HCT116 (cell line): ENCODE measurements at regions not wholly inside any gene's neighbourhood (a gene's known extent, or its start where the extent isn't known, plus 50 kb on each side); places are given as distances from the start of the nearest gene placed in this dataset.

Experiments
- ATAC-seq: fragments of 200-7000 bp; cut with Tn5 transposase; 2 replicates; pipeline ENCODE4 v1.9.1; 2020; ENCODE audit warnings: mild to moderate bottlenecking, moderate library complexity
- BruUV-seq: library from RNA; stranded (reverse); fragments of 400-500 nt; replicated peaks from 2 replicates; lab custom pipeline; 2021; lab: Mats Ljungman, UMichigan
- CTCF ChIA-PET: fragments of 300-600 bp; sonication (Branson Sonifier 250); formaldehyde crosslinking; loops from one replicate; lab custom pipeline; 2021; ENCODE audit warnings: antibody characterized with exemption; lab: Charles Lee
- POLR2A ChIA-PET: fragments of 300-600, 350-600 bp; sonication (Branson Sonifier 250); formaldehyde crosslinking; loops from one replicate; lab custom pipeline; 2021; ENCODE audit warnings: antibody characterized with exemption; lab: Charles Lee
- RAD21 ChIA-PET, 2 experiments: fragments of 300-600 bp; sonication (Branson Sonifier 250); formaldehyde crosslinking; loops; one replicate each; lab custom pipeline; 2023; ENCODE audit warnings: low total read pairs in 2 of 2; ENCODE audit not compliant: uncharacterized antibody in 2 of 2, unreplicated experiment in 2 of 2, low non-redundant PET in 1 of 2; lab: Charles Lee
- DNase-seq: peaks from one replicate; pipeline ENCODE4 v3.0.0-alpha.2; 2010; ENCODE audit warnings: low read depth, low spot score
- H2AFZ ChIP-seq: fragments of 200-600 bp; shearing (Covaris generic), sonication (generic); 2 replicates; pipeline ENCODE4 v1.6.1; 2017; ENCODE audit warnings: low read depth, mixed run types, mixed read lengths, antibody characterized with exemption, low read length; ENCODE audit not compliant: poor library complexity, severe bottlenecking
- H3K27ac ChIP-seq: 2 replicates; pipeline ENCODE4 v1.5.1; 2012; ENCODE audit warnings: low read depth, low read length
- H3K27me3 ChIP-seq: fragments of 200-600 bp; sonication (generic); 2 replicates; pipeline ENCODE4 v1.6.1; 2016; ENCODE audit warnings: mixed run types, low read length, mixed read lengths; ENCODE audit not compliant: insufficient read depth
- H3K36me3 ChIP-seq, 2 experiments: fragments of 200-500 bp in 1 of 2; fragments of 200-600 bp in 1 of 2; sonication (Bioruptor generic) in 1 of 2; sonication (generic) in 1 of 2; 2 replicates each; pipeline versions ENCODE4 v1.5.1 to v1.6.1; 2014 to 2016; ENCODE audit warnings: low read length in 2 of 2, inconsistent platforms in 1 of 2, mixed read lengths in 1 of 2, mixed run types in 1 of 2; ENCODE audit not compliant: insufficient read depth in 2 of 2, control insufficient read depth in 1 of 2
- H3K4me1 ChIP-seq, 2 experiments: fragments of 200-600 bp in 1 of 2; sonication (generic) in 1 of 2; 2 replicates each; pipeline versions ENCODE4 v1.5.1 to v1.6.1; 2012 to 2017; ENCODE audit warnings: low read length in 2 of 2, inconsistent platforms in 1 of 2, mild to moderate bottlenecking in 1 of 2, mixed read lengths in 1 of 2, mixed run types in 1 of 2, moderate library complexity in 1 of 2; ENCODE audit not compliant: insufficient read depth in 2 of 2, control insufficient read depth in 1 of 2
- H3K4me2 ChIP-seq: fragments of 200-600 bp; sonication (generic); 2 replicates; pipeline ENCODE4 v1.6.1; 2017; ENCODE audit warnings: mixed run types, low read length, mixed read lengths
- H3K4me3 ChIP-seq, 2 experiments: fragments of 200-600 bp in 1 of 2; sonication (generic) in 1 of 2; replicated peaks in 1 of 2; 2 replicates each; pipeline ENCODE4 v1.5.1; 2011 to 2016; ENCODE audit warnings: low read length in 2 of 2, control low read depth in 1 of 2, low read depth in 1 of 2, mild to moderate bottlenecking in 1 of 2, mixed read lengths in 1 of 2, mixed run types in 1 of 2
- H3K79me2 ChIP-seq: fragments of 200-600 bp; sonication (generic); 2 replicates; pipeline ENCODE4 v1.6.1; 2017; ENCODE audit warnings: mild to moderate bottlenecking, mixed run types, low read length, moderate library complexity, mixed read lengths; ENCODE audit not compliant: insufficient read depth
- H3K9ac ChIP-seq: fragments of 200-600 bp; sonication (generic); 2 replicates; pipeline ENCODE4 v1.6.1; 2016; ENCODE audit warnings: low read length, mixed read lengths
- H3K9me2 ChIP-seq: fragments of 200-600 bp; sonication (generic), shearing (Covaris generic); 2 replicates; pipeline ENCODE4 v1.6.1; 2017; ENCODE audit warnings: mixed run types, mild to moderate bottlenecking, moderate library complexity; ENCODE audit not compliant: insufficient read depth
- H3K9me3 ChIP-seq, 2 experiments: fragments of 200-500 bp in 1 of 2; fragments of 200-600 bp in 1 of 2; sonication (Bioruptor generic) in 1 of 2; sonication (generic) in 1 of 2; 2 replicates each; pipeline ENCODE4 v1.6.1; 2014 to 2017; ENCODE audit warnings: low read length in 2 of 2, mixed read lengths in 2 of 2, inconsistent platforms in 1 of 2, low read depth in 1 of 2, mild to moderate bottlenecking in 1 of 2, mixed run types in 1 of 2, moderate library complexity in 1 of 2; ENCODE audit not compliant: control insufficient read depth in 1 of 2, insufficient read depth in 1 of 2
- H4K20me1 ChIP-seq: fragments of 200-600 bp; sonication (generic), shearing (Covaris generic); 2 replicates; pipeline ENCODE4 v1.6.1; 2017; ENCODE audit warnings: mixed run types, mild to moderate bottlenecking, moderate library complexity; ENCODE audit not compliant: insufficient read depth
- CEBPB ChIP-seq: IDR thresholded peaks from 2 replicates; pipeline ENCODE4 v1.6.1; 2012; ENCODE audit warnings: low read depth
- EZH2 ChIP-seq: fragments of 200-600 bp; sonication (generic); IDR thresholded peaks from 2 replicates; pipeline ENCODE4 v1.6.1; 2017; ENCODE audit warnings: antibody characterized with exemption, mixed run types
- EZH2phosphoT487 ChIP-seq: fragments of 200-600 bp; IDR thresholded peaks from 2 replicates; pipeline ENCODE4 v1.6.1; 2018; ENCODE audit warnings: antibody characterized with exemption, borderline replicate concordance
- FOSL1 ChIP-seq: IDR thresholded peaks from 2 replicates; pipeline ENCODE4 v1.6.1; 2012; ENCODE audit warnings: low read depth
- POLR2AphosphoS5 ChIP-seq: IDR thresholded peaks from 2 replicates; pipeline ENCODE4 v1.6.1; 2011; ENCODE audit warnings: mild to moderate bottlenecking, low read depth, low read length, moderate library complexity
- SIN3A ChIP-seq: IDR thresholded peaks from 2 replicates; pipeline ENCODE4 v1.6.1; 2012; ENCODE audit warnings: low read depth
- SRF ChIP-seq: IDR thresholded peaks from 2 replicates; pipeline ENCODE4 v1.6.1; 2012; ENCODE audit warnings: low read depth
- TCF7L2 ChIP-seq: IDR thresholded peaks from 2 replicates; pipeline ENCODE4 v1.7.0; 2011; ENCODE audit warnings: borderline replicate concordance, inconsistent platforms; ENCODE audit not compliant: insufficient read depth, insufficient read length; ENCODE audit errors: extremely low read depth
- YY1 ChIP-seq: IDR thresholded peaks from 2 replicates; pipeline ENCODE4 v1.6.1; 2011; ENCODE audit warnings: low read length, low read depth, moderate library complexity, mild to moderate bottlenecking; ENCODE audit not compliant: insufficient replicate concordance; ENCODE audit errors: extremely low read depth
- intact Hi-C: fragments of 100-400 bp; cut with micrococcal nuclease; formaldehyde crosslinking; loops from 2 replicates; pipeline ENCODE4 v1.10.0; 2022
- TF ChIP-seq, protein P1 (sequence below): IDR thresholded peaks from 2 replicates; pipeline ENCODE4 v1.6.1; 2012
- TF ChIP-seq, protein P2 (sequence below): IDR thresholded peaks from 2 replicates; pipeline ENCODE4 v1.6.1; 2012; ENCODE audit warnings: low read depth
- TF ChIP-seq, protein P3 (sequence below), 3 experiments: fragments of 200-600 bp in 1 of 3; sonication (generic) in 1 of 3; IDR thresholded peaks in 2 of 3; conservative IDR thresholded peaks in 1 of 3; 2 replicates each; pipeline ENCODE4 v1.5.1; 2012 to 2017; ENCODE audit warnings: low read depth in 2 of 3, low read length in 2 of 3, antibody characterized with exemption in 1 of 3, borderline replicate concordance in 1 of 3, control low read depth in 1 of 3, mild to moderate bottlenecking in 1 of 3, mixed read lengths in 1 of 3, mixed run types in 1 of 3, moderate library complexity in 1 of 3; ENCODE audit not compliant: insufficient read depth in 1 of 3
- TF ChIP-seq, protein P4 (sequence below): IDR thresholded peaks from 2 replicates; pipeline ENCODE4 v1.6.1; 2012

DNA sequence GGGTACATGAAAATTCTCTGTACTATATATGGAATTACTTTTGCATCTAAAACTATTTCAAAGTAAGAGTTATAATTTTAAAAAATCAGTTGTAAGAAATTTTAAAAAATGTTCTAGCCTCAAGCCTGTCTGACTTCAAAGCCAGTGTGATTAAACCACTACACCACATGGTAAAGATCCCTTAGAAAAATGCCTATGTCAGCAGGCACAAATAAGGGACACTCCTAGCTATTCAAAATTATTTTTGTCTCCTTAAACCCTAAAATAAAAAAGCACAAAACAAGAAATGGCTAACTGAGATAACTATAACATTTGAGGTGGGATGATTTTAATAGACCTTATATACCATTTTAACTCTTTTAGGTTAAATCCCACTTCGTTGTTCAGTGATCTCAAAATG is 64.0 kb upstream of the LIN7C start:
- no peak for ATAC-seq
- ChIA-PET RAD21 (no interaction called here), CTCF (no interaction called here)
- intact Hi-C loops: no loop called here
- Histone ChIP-seq H3K9me3 (no peaks in the 10 kb centered on the region), H3K4me1 (no peaks in the 10 kb centered on the region), H3K27ac (no peak overlapping the region), H3K9me2 (no peaks in the 10 kb centered on the region), H3K27me3 (no peaks in the 10 kb centered on the region), H3K36me3 (no peaks in the 10 kb centered on the region), H3K79me2 (no peaks in the 10 kb centered on the region), H3K4me2 (no peak overlapping the region)
- BruUV-seq: no TSS peak
- TF ChIP-seq TCF7L2 (no peak), SIN3A (no peak), CEBPB (no peak), EZH2phosphoT487 (no peak), YY1 (no peak), SRF (no peak), FOSL1 (no peak), POLR2AphosphoS5 (no peak), EZH2 (no peak)
- TF ChIP-seq, protein P1, sequence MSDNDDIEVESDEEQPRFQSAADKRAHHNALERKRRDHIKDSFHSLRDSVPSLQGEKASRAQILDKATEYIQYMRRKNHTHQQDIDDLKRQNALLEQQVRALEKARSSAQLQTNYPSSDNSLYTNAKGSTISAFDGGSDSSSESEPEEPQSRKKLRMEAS: no peak
- TF ChIP-seq, protein P2, sequence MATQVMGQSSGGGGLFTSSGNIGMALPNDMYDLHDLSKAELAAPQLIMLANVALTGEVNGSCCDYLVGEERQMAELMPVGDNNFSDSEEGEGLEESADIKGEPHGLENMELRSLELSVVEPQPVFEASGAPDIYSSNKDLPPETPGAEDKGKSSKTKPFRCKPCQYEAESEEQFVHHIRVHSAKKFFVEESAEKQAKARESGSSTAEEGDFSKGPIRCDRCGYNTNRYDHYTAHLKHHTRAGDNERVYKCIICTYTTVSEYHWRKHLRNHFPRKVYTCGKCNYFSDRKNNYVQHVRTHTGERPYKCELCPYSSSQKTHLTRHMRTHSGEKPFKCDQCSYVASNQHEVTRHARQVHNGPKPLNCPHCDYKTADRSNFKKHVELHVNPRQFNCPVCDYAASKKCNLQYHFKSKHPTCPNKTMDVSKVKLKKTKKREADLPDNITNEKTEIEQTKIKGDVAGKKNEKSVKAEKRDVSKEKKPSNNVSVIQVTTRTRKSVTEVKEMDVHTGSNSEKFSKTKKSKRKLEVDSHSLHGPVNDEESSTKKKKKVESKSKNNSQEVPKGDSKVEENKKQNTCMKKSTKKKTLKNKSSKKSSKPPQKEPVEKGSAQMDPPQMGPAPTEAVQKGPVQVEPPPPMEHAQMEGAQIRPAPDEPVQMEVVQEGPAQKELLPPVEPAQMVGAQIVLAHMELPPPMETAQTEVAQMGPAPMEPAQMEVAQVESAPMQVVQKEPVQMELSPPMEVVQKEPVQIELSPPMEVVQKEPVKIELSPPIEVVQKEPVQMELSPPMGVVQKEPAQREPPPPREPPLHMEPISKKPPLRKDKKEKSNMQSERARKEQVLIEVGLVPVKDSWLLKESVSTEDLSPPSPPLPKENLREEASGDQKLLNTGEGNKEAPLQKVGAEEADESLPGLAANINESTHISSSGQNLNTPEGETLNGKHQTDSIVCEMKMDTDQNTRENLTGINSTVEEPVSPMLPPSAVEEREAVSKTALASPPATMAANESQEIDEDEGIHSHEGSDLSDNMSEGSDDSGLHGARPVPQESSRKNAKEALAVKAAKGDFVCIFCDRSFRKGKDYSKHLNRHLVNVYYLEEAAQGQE: no peak
- TF ChIP-seq, protein P3, sequence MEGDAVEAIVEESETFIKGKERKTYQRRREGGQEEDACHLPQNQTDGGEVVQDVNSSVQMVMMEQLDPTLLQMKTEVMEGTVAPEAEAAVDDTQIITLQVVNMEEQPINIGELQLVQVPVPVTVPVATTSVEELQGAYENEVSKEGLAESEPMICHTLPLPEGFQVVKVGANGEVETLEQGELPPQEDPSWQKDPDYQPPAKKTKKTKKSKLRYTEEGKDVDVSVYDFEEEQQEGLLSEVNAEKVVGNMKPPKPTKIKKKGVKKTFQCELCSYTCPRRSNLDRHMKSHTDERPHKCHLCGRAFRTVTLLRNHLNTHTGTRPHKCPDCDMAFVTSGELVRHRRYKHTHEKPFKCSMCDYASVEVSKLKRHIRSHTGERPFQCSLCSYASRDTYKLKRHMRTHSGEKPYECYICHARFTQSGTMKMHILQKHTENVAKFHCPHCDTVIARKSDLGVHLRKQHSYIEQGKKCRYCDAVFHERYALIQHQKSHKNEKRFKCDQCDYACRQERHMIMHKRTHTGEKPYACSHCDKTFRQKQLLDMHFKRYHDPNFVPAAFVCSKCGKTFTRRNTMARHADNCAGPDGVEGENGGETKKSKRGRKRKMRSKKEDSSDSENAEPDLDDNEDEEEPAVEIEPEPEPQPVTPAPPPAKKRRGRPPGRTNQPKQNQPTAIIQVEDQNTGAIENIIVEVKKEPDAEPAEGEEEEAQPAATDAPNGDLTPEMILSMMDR (IDR thresholded peaks at IDR 0.05 in 2 of 3, conservative IDR thresholded peaks at IDR 0.05 in 1 of 3; ENCODE audit: borderline replicate concordance in 1 of 3, insufficient read depth in 1 of 3, low read depth in 2 of 3, low read length in 2 of 3): no peak
- TF ChIP-seq, protein P4, sequence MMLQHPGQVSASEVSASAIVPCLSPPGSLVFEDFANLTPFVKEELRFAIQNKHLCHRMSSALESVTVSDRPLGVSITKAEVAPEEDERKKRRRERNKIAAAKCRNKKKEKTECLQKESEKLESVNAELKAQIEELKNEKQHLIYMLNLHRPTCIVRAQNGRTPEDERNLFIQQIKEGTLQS: no peak
- TF ChIP-seq, all 23 proteins: peak for 0
- H4K20me1 ChIP-seq: no peaks in the 10 kb centered on the region
- H3K9ac ChIP-seq: no peak overlapping the region
- no peak overlapping the region for H3K4me3 ChIP-seq
- POLR2A ChIA-PET: no interaction called here
- DNase-seq: no peak
- no peak overlapping the region for H2AFZ ChIP-seq
